ENCODE measurements at regions not wholly inside any gene's neighbourhood (a gene's known extent, or its start where the extent isn't known, plus 50 kb on each side); places are given as distances from the start of the nearest gene placed in this dataset.

- TF ChIP-seq ZBTB7A (IDR thresholded peaks at IDR 0.05; ENCODE audit: low read depth): no peak
- no peak for TF ChIP-seq USF1 (IDR thresholded peaks at IDR 0.05)
- TF ChIP-seq FOXM1 (IDR thresholded peaks at IDR 0.05; ENCODE audit: borderline replicate concordance, low read depth): no peak
- no peak for TF ChIP-seq CEBPB (IDR thresholded peaks at IDR 0.05)
- TF ChIP-seq TCF12 (IDR thresholded peaks at IDR 0.05; ENCODE audit: low read depth): no peak
- TF ChIP-seq EP300 (IDR thresholded peaks at IDR 0.05; ENCODE audit: borderline replicate concordance): no peak
- no peak for TF ChIP-seq TAF1 (IDR thresholded peaks at IDR 0.05; ENCODE audit: low read depth)
- TF ChIP-seq CREB1 (IDR thresholded peaks at IDR 0.05; ENCODE audit: low read depth): no peak
Measured at GRCh38 chr4:112832493-112832892, 195.6 kb downstream of the LARP7 start.

DNA sequence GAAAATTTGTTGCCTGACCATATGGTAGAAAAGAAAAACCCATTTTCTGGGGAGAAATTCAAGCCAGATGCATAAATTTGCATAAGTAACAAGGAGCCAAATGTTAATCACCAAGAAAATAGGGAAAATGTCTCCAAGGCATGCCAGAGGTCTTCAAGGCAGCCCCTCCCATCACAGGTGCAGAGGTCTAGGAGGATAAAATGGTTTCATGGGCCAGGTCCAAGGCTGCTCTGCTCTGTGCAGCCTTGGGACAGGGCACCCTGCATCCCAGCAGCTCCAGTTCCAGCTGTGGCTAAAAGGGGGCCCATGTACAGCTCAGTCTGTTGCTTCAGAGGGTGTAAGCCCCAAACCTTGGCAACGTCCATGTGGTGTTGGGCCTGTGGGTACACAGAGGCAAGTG, 200.0 kb downstream of the LARP7 start:
- TF ChIP-seq USF1 (IDR thresholded peaks at IDR 0.05) (no peak), CREB1 (IDR thresholded peaks at IDR 0.05; ENCODE audit: low read depth) (no peak), REST (IDR thresholded peaks at IDR 0.05; ENCODE audit: low read depth) (no peak), NFIC (IDR thresholded peaks at IDR 0.05) (no peak), TAF1 (IDR thresholded peaks at IDR 0.05; ENCODE audit: low read depth) (no peak), RAD21 (IDR thresholded peaks at IDR 0.05; ENCODE audit: low read depth) (no peak), EP300 (IDR thresholded peaks at IDR 0.05; ENCODE audit: borderline replicate concordance) (no peak), ZBTB7A (IDR thresholded peaks at IDR 0.05; ENCODE audit: low read depth) (no peak), CEBPB (IDR thresholded peaks at IDR 0.05) (no peak), EGR1 (IDR thresholded peaks at IDR 0.05) (no peak), YY1 (IDR thresholded peaks at IDR 0.05; ENCODE audit: low read depth) (no peak), FOXM1 (IDR thresholded peaks at IDR 0.05; ENCODE audit: borderline replicate concordance, low read depth) (no peak), TCF12 (IDR thresholded peaks at IDR 0.05; ENCODE audit: low read depth) (no peak), TEAD4 (IDR thresholded peaks at IDR 0.05) (no peak)
- TF ChIP-seq, protein P1, sequence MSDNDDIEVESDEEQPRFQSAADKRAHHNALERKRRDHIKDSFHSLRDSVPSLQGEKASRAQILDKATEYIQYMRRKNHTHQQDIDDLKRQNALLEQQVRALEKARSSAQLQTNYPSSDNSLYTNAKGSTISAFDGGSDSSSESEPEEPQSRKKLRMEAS (IDR thresholded peaks at IDR 0.05): no peak

DNA sequence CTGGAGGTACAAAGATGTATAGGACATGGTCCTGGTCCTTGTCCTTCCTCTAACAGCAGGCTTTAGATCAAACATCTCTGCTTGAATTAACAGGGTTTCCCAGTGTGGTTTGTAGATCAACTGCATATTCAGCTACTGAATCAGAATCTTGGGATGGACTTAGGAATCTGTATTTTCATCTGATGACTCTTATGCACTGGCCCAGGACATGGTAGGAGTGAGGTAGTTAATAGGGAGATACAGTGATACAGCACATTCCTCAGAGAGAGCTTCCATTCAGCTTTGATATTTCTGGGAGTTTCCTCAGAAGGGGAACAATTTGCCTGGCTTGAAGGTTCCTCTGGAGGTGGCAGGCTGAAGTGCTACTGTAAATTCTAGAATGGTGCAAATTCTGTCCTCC, 203.1 kb downstream of the LARP7 start:
- TF ChIP-seq, protein P1 (IDR thresholded peaks at IDR 0.05): no peak
- TF ChIP-seq FOXM1 (IDR thresholded peaks at IDR 0.05; ENCODE audit: borderline replicate concordance, low read depth): no peak
- TF ChIP-seq RAD21 (IDR thresholded peaks at IDR 0.05; ENCODE audit: low read depth): no peak
- TF ChIP-seq REST (IDR thresholded peaks at IDR 0.05; ENCODE audit: low read depth): no peak
- no peak for TF ChIP-seq USF1 (IDR thresholded peaks at IDR 0.05)
- TF ChIP-seq TCF12 (IDR thresholded peaks at IDR 0.05; ENCODE audit: low read depth): no peak
- no peak for TF ChIP-seq EP300 (IDR thresholded peaks at IDR 0.05; ENCODE audit: borderline replicate concordance)
- TF ChIP-seq ZBTB7A (IDR thresholded peaks at IDR 0.05; ENCODE audit: low read depth): no peak
- no peak for TF ChIP-seq CEBPB (IDR thresholded peaks at IDR 0.05)
- TF ChIP-seq CREB1 (IDR thresholded peaks at IDR 0.05; ENCODE audit: low read depth): no peak
- no peak for TF ChIP-seq TAF1 (IDR thresholded peaks at IDR 0.05; ENCODE audit: low read depth)
- no peak for TF ChIP-seq TEAD4 (IDR thresholded peaks at IDR 0.05)
- TF ChIP-seq NFIC (IDR thresholded peaks at IDR 0.05): no peak
- TF ChIP-seq YY1 (IDR thresholded peaks at IDR 0.05; ENCODE audit: low read depth): no peak
- TF ChIP-seq EGR1 (IDR thresholded peaks at IDR 0.05): no peak

- no peak for TF ChIP-seq NFIC (IDR thresholded peaks at IDR 0.05)
- TF ChIP-seq REST (IDR thresholded peaks at IDR 0.05; ENCODE audit: low read depth): no peak
Measured at GRCh38 chr4:112840619-112841018, 203.7 kb downstream of the LARP7 start.

Data from Ishikawa (cell line).